ENCODE measurements at regions not wholly inside any gene's neighbourhood (a gene's known extent, or its start where the extent isn't known, plus 50 kb on each side); places are given as distances from the start of the nearest gene placed in this dataset.

- TF ChIP-seq CTCF (IDR thresholded peaks at IDR 0.05) (no peak), POLR2A (IDR thresholded peaks at IDR 0.05) (no peak)
Observed at GRCh38 chr7:68103319-68103718, 1106.7 kb downstream of the TYW1 start.
